ENCODE measurements at regions not wholly inside any gene's neighbourhood (a gene's known extent, or its start where the extent isn't known, plus 50 kb on each side); places are given as distances from the start of the nearest gene placed in this dataset.

- TF ChIP-seq EP300 (IDR thresholded peaks at IDR 0.05): no peak
- TF ChIP-seq CTCF (IDR thresholded peaks at IDR 0.05): no peak
- TF ChIP-seq POLR2A (IDR thresholded peaks at IDR 0.05): no peak
Observed at GRCh38 chr11:69919659-69920344, 100.6 kb upstream of the FGF3 start.

Measured in ovary (tissue), 3 donors.